ENCODE measurements at regions not wholly inside any gene's neighbourhood (a gene's known extent, or its start where the extent isn't known, plus 50 kb on each side); places are given as distances from the start of the nearest gene placed in this dataset.

GRCh38 chr1:98102345-98103030 lies 181.7 kb upstream of the DPYD start:
- CTCF ChIA-PET, result no interaction called here
- DNase-seq, result no peak

GRCh38 chr1:98101364-98101763 lies 180.5 kb upstream of the DPYD start:
- Mint-ChIP-seq H3K9me3 (ENCODE audit: low read depth) (no peaks in the 10 kb centered on the region), H3K4me1 (no peaks in the 10 kb centered on the region), H3K36me3 (no peaks in the 10 kb centered on the region), H3K4me3 (no peak overlapping the region), H3K27me3 (peaks cover 2% of the 10 kb centered on the region), H3K27ac (no peak overlapping the region)
- DNase-seq, result no peak
- ATAC-seq, result no peak
- CTCF ChIA-PET, result no interaction called here

More at GRCh38 chr1:98102345-98103030, 181.7 kb upstream of the DPYD start:
- Mint-ChIP-seq H3K27me3 (peaks cover 2% of the 10 kb centered on the region), H3K27ac (no peak overlapping the region), H3K4me3 (no peak overlapping the region), H3K4me1 (no peaks in the 10 kb centered on the region), H3K36me3 (no peaks in the 10 kb centered on the region), H3K9me3 (ENCODE audit: low read depth) (peaks cover 4% of the 10 kb centered on the region)
- ATAC-seq, result no peak

DNA sequence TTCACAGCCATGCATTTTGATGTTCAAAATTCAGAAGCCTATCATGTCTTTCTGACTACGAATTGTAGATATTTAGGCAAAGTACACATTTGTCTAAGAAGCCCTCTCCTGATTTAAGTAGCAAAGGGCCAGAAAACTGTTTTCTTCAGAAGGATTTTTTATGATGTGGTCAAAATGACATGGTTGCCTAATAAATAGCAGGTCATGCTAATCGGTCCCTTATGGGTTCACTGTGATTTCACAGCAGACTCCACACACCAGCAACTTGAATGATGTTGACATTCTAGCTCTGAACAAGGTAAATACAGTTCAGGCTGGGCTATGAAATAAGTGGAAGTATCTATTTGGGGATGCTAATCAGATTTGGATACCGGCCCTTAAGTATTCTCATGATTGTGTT lies 178.7 kb upstream of the DPYD start:
- ATAC-seq (no peak), DNase-seq (no peak)
- no peak overlapping the region for H3K27ac Mint-ChIP-seq
- no peaks in the 10 kb centered on the region for H3K4me1 Mint-ChIP-seq
- no peaks in the 10 kb centered on the region for H3K9me3 Mint-ChIP-seq (ENCODE audit: low read depth)
- peaks cover 2% of the 10 kb centered on the region for H3K27me3 Mint-ChIP-seq
- no peak overlapping the region for H3K4me3 Mint-ChIP-seq
- CTCF ChIA-PET, result no interaction called here
- H3K36me3 Mint-ChIP-seq, result no peaks in the 10 kb centered on the region

DNA sequence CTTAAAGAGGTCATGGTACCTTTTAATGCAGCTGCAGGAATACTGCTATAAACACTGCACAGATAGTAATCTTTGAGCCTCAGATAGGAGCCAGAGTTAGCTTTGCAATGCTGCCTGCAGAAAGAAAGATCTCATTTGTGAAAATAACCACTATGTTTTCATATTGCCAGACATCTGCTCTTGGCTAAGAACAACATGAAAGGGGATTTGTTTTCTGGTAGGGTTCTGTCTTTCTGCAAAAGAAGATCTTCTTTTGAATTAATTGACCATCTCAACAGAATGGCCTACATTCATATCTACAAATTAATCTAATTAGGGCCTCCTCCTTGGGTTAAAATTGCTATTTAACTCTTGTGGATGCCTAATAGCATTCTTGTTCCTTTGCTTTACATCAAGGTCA lies 177.6 kb upstream of the DPYD start:
- CTCF ChIA-PET, result no interaction called here
- no peak for DNase-seq
- ATAC-seq, result no peak
- Mint-ChIP-seq H3K27ac (no peak overlapping the region), H3K4me3 (no peak overlapping the region), H3K36me3 (no peaks in the 10 kb centered on the region), H3K9me3 (ENCODE audit: low read depth) (no peaks in the 10 kb centered on the region), H3K4me1 (no peaks in the 10 kb centered on the region), H3K27me3 (no peaks in the 10 kb centered on the region)

DNA sequence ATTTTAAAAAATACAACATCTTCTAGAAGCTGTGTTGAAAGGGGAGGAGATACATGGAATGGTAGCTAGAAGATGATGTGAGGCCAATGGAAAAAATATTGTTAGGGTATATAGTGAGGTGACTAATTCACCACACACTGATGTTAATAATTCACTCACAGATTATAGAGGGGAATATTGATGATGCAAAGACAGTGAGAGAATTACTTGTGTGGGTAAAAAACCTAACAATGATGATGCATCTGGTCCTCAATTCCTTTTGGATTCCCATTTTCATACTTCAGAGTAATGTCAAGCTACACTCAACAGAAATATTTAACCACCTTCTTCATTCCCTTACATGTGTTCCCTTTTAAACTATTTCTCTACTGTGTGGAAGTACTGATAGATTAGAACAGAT lies 169.5 kb upstream of the DPYD start:
- no peaks in the 10 kb centered on the region for H3K9me3 Mint-ChIP-seq (ENCODE audit: low read depth)
- no peaks in the 10 kb centered on the region for H3K27me3 Mint-ChIP-seq
- H3K36me3 Mint-ChIP-seq, result no peaks in the 10 kb centered on the region
- no peaks in the 10 kb centered on the region for H3K4me1 Mint-ChIP-seq
- H3K27ac Mint-ChIP-seq, result no peak overlapping the region
- CTCF ChIA-PET, result no interaction called here
- ATAC-seq (no peak), DNase-seq (no peak)
- H3K4me3 Mint-ChIP-seq, result no peak overlapping the region

DNA sequence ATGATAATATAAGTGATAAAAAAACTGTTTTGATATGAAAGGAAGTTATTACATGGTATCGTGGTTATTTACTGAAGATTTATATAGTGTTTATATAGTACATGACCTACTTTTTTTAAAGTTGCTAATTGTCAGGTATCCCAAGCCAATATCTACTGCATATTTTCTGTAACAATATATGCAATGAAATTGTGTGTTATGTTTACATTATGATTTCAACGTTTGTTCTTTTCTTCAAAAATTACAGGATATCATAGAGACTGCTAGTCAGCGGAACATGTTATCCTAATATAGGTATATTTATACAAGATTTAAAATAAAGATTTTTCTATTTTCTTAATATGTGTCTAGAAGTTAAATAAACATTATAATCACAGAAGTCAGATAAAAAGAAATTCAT lies 167.5 kb upstream of the DPYD start:
- ATAC-seq (no peak), DNase-seq (no peak)
- Mint-ChIP-seq H3K4me3 (no peak overlapping the region), H3K27me3 (peaks cover 3% of the 10 kb centered on the region), H3K9me3 (ENCODE audit: low read depth) (no peaks in the 10 kb centered on the region), H3K27ac (no peak overlapping the region), H3K36me3 (no peaks in the 10 kb centered on the region), H3K4me1 (no peaks in the 10 kb centered on the region)
- CTCF ChIA-PET, result no interaction called here

- H3K36me3 Mint-ChIP-seq, result no peaks in the 10 kb centered on the region
- no peak for ATAC-seq
- CTCF ChIA-PET, result no interaction called here
- peaks cover 3% of the 10 kb centered on the region for H3K27me3 Mint-ChIP-seq
- no peaks in the 10 kb centered on the region for H3K4me1 Mint-ChIP-seq
- no peak overlapping the region for H3K4me3 Mint-ChIP-seq
- DNase-seq, result no peak
- no peaks in the 10 kb centered on the region for H3K9me3 Mint-ChIP-seq (ENCODE audit: low read depth)
- H3K27ac Mint-ChIP-seq, result no peak overlapping the region
Measured at GRCh38 chr1:98086796-98087441, 166.1 kb upstream of the DPYD start.

GRCh38 chr1:98086156-98086555 lies 165.3 kb upstream of the DPYD start:
- CTCF ChIA-PET, result no interaction called here
- Mint-ChIP-seq H3K9me3 (ENCODE audit: low read depth) (no peaks in the 10 kb centered on the region), H3K4me3 (no peak overlapping the region), H3K36me3 (no peaks in the 10 kb centered on the region), H3K4me1 (no peaks in the 10 kb centered on the region), H3K27me3 (peaks cover 3% of the 10 kb centered on the region), H3K27ac (no peak overlapping the region)
- no peak for DNase-seq
- no peak for ATAC-seq

GRCh38 chr1:98084188-98084587 lies 163.4 kb upstream of the DPYD start:
- DNase-seq (no peak), ATAC-seq (no peak)
- Mint-ChIP-seq H3K36me3 (no peaks in the 10 kb centered on the region), H3K27ac (no peak overlapping the region), H3K4me3 (no peak overlapping the region), H3K4me1 (no peaks in the 10 kb centered on the region), H3K27me3 (peaks cover 3% of the 10 kb centered on the region), H3K9me3 (ENCODE audit: low read depth) (no peaks in the 10 kb centered on the region)
- CTCF ChIA-PET, result no interaction called here

- ATAC-seq (no peak), DNase-seq (no peak)
- no peaks in the 10 kb centered on the region for H3K4me1 Mint-ChIP-seq
- H3K27me3 Mint-ChIP-seq, result peaks cover 3% of the 10 kb centered on the region
- no peak overlapping the region for H3K4me3 Mint-ChIP-seq
- H3K9me3 Mint-ChIP-seq (ENCODE audit: low read depth), result no peaks in the 10 kb centered on the region
- CTCF ChIA-PET, result no interaction called here
- H3K27ac Mint-ChIP-seq, result no peak overlapping the region
- no peaks in the 10 kb centered on the region for H3K36me3 Mint-ChIP-seq
Measured at GRCh38 chr1:98081944-98082343, 161.1 kb upstream of the DPYD start.

DNA sequence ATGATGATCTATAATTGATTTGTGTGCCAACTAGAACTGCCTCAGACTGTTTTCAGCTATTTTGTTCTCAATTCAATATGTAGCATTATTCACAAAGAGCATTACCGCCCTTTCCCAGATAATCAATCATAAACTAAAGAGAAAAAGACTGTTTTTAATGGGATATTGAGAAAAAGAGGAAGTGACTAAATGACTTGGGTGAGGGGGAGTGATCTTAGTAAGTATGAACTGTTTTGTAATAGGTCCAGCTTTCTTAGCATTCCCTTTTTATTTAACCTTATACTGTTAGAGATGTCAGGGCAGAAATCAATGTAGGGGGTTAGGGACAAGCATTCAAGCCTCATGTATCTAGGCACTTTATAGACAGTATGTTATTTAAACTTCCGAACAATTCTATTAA lies 157.8 kb upstream of the DPYD start:
- Mint-ChIP-seq H3K27me3 (peaks cover 2% of the 10 kb centered on the region), H3K27ac (no peak overlapping the region), H3K4me3 (no peak overlapping the region), H3K4me1 (peaks cover 4% of the 10 kb centered on the region), H3K9me3 (ENCODE audit: low read depth) (no peaks in the 10 kb centered on the region), H3K36me3 (no peaks in the 10 kb centered on the region)
- CTCF ChIA-PET, result no interaction called here
- ATAC-seq (no peak), DNase-seq (no peak)

DNA sequence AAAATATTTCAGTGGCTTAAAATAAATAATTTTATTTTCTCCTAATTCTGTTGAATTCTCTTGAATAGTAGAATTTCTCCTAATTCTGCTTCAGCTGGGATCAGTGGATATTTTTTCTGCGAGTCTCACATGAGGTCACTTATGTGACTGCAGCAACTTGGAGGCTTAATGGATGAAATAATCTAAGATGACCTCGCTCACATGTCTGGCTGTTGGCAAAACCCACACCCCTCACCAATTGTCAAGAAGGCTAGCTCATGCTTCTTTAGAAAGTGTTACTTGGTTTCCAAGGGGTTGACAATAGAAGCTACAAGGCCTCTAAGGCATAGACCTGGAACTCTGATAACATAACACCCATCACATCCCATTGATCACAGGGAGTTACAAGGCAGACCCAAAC lies 156.9 kb upstream of the DPYD start:
- no peaks in the 10 kb centered on the region for H3K36me3 Mint-ChIP-seq
- no peak overlapping the region for H3K4me3 Mint-ChIP-seq
- no peaks in the 10 kb centered on the region for H3K9me3 Mint-ChIP-seq (ENCODE audit: low read depth)
- H3K27me3 Mint-ChIP-seq, result peaks cover 2% of the 10 kb centered on the region
- DNase-seq, result no peak
- no peak for ATAC-seq
- no peak overlapping the region for H3K27ac Mint-ChIP-seq
- CTCF ChIA-PET, result no interaction called here
- H3K4me1 Mint-ChIP-seq, result peaks cover 4% of the 10 kb centered on the region

GRCh38 chr1:98075626-98076025 lies 154.8 kb upstream of the DPYD start:
- H3K4me3 Mint-ChIP-seq, result no peak overlapping the region
- no peak for ATAC-seq
- DNase-seq, result no peak
- peaks cover 9% of the 10 kb centered on the region for H3K27me3 Mint-ChIP-seq
- no peak overlapping the region for H3K27ac Mint-ChIP-seq
- H3K4me1 Mint-ChIP-seq, result peaks cover 4% of the 10 kb centered on the region
- H3K36me3 Mint-ChIP-seq, result no peaks in the 10 kb centered on the region
- no peaks in the 10 kb centered on the region for H3K9me3 Mint-ChIP-seq (ENCODE audit: low read depth)
- CTCF ChIA-PET, result no interaction called here

GRCh38 chr1:98073823-98074222 lies 153.0 kb upstream of the DPYD start:
- CTCF ChIA-PET, result interaction anchor here (1.2 kb wide), 1 partner anchor 20 kb away, joined by 5 read pairs; no protein-coding TSS in a partner anchor
- Mint-ChIP-seq H3K36me3 (no peaks in the 10 kb centered on the region), H3K4me3 (no peak overlapping the region), H3K27ac (no peak overlapping the region), H3K4me1 (peaks cover 4% of the 10 kb centered on the region), H3K27me3 (peaks cover 10% of the 10 kb centered on the region), H3K9me3 (ENCODE audit: low read depth) (no peaks in the 10 kb centered on the region)
- ATAC-seq (no peak), DNase-seq (no peak)
